ENCODE measurements at regions not wholly inside any gene's neighbourhood (a gene's known extent, or its start where the extent isn't known, plus 50 kb on each side); places are given as distances from the start of the nearest gene placed in this dataset.

GRCh38 chr18:30886998-30887397 lies 155.5 kb downstream of the DSC3 start:
- TF ChIP-seq, protein P1, sequence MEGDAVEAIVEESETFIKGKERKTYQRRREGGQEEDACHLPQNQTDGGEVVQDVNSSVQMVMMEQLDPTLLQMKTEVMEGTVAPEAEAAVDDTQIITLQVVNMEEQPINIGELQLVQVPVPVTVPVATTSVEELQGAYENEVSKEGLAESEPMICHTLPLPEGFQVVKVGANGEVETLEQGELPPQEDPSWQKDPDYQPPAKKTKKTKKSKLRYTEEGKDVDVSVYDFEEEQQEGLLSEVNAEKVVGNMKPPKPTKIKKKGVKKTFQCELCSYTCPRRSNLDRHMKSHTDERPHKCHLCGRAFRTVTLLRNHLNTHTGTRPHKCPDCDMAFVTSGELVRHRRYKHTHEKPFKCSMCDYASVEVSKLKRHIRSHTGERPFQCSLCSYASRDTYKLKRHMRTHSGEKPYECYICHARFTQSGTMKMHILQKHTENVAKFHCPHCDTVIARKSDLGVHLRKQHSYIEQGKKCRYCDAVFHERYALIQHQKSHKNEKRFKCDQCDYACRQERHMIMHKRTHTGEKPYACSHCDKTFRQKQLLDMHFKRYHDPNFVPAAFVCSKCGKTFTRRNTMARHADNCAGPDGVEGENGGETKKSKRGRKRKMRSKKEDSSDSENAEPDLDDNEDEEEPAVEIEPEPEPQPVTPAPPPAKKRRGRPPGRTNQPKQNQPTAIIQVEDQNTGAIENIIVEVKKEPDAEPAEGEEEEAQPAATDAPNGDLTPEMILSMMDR (IDR thresholded peaks at IDR 0.05; ENCODE audit: control extremely low read depth in 1 of 3, insufficient read depth in 1 of 3, low read depth in 1 of 3, low read length in 3 of 3), result no peak
- TF ChIP-seq POLR2A (IDR thresholded peaks at IDR 0.05; ENCODE audit: control extremely low read depth in 1 of 2, low read depth in 2 of 2, low read length in 2 of 2) (no peak), YY1 (IDR thresholded peaks at IDR 0.05; ENCODE audit: low read depth, low read length) (no peak), GTF2F1 (IDR thresholded peaks at IDR 0.05; ENCODE audit: borderline replicate concordance, low read depth, low read length) (no peak), RFX5 (IDR thresholded peaks at IDR 0.05; ENCODE audit: borderline replicate concordance, low read depth, low read length) (no peak), CHD1 (IDR thresholded peaks at IDR 0.05; ENCODE audit: low read depth, low read length) (no peak), EGR1 (IDR thresholded peaks at IDR 0.05; ENCODE audit: borderline replicate concordance, low read depth, low read length) (no peak), PHF8 (conservative IDR thresholded peaks at IDR 0.05; ENCODE audit: low read depth, low read length) (no peak), EZH2 (IDR thresholded peaks at IDR 0.05; ENCODE audit: low read depth, low read length, severe bottlenecking) (no peak), KDM5A (IDR thresholded peaks at IDR 0.05; ENCODE audit: low read length) (no peak), RBBP5 (IDR thresholded peaks at IDR 0.05; ENCODE audit: borderline replicate concordance, low read depth, low read length) (no peak)
- TF ChIP-seq, protein P2, sequence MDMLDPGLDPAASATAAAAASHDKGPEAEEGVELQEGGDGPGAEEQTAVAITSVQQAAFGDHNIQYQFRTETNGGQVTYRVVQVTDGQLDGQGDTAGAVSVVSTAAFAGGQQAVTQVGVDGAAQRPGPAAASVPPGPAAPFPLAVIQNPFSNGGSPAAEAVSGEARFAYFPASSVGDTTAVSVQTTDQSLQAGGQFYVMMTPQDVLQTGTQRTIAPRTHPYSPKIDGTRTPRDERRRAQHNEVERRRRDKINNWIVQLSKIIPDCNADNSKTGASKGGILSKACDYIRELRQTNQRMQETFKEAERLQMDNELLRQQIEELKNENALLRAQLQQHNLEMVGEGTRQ (IDR thresholded peaks at IDR 0.05; ENCODE audit: low read length), result no peak
